ENCODE measurements at regions not wholly inside any gene's neighbourhood (a gene's known extent, or its start where the extent isn't known, plus 50 kb on each side); places are given as distances from the start of the nearest gene placed in this dataset.

DNA sequence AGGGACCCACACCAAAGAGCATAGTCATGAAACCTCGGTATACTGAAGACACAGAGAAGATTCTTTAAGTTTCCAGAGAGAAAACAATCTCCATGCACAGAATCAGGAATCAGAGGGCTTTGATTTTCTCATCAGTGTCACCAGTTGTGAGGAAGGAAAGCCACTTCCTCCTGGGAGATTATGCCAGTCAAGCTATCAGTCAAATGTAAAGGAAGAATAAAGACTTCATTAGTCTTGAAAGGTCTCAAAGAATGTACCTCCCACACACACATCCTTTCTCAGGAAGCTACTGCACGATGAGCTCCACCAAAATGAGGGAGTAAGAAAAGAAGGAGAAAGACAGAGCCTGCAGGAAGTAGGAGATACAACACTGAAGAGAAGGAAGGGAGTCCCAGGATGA, 486.3 kb downstream of the SHQ1 start:
- TF ChIP-seq, protein P1, sequence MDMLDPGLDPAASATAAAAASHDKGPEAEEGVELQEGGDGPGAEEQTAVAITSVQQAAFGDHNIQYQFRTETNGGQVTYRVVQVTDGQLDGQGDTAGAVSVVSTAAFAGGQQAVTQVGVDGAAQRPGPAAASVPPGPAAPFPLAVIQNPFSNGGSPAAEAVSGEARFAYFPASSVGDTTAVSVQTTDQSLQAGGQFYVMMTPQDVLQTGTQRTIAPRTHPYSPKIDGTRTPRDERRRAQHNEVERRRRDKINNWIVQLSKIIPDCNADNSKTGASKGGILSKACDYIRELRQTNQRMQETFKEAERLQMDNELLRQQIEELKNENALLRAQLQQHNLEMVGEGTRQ (IDR thresholded peaks at IDR 0.05; ENCODE audit: low read depth, low read length): no peak
- TF ChIP-seq, protein P2, sequence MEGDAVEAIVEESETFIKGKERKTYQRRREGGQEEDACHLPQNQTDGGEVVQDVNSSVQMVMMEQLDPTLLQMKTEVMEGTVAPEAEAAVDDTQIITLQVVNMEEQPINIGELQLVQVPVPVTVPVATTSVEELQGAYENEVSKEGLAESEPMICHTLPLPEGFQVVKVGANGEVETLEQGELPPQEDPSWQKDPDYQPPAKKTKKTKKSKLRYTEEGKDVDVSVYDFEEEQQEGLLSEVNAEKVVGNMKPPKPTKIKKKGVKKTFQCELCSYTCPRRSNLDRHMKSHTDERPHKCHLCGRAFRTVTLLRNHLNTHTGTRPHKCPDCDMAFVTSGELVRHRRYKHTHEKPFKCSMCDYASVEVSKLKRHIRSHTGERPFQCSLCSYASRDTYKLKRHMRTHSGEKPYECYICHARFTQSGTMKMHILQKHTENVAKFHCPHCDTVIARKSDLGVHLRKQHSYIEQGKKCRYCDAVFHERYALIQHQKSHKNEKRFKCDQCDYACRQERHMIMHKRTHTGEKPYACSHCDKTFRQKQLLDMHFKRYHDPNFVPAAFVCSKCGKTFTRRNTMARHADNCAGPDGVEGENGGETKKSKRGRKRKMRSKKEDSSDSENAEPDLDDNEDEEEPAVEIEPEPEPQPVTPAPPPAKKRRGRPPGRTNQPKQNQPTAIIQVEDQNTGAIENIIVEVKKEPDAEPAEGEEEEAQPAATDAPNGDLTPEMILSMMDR (conservative IDR thresholded peaks at IDR 0.05; ENCODE audit: low read depth, low read length): no peak
- no peak for TF ChIP-seq POLR2A (IDR thresholded peaks at IDR 0.05; ENCODE audit: low read depth, low read length)
- TF ChIP-seq CHD1 (IDR thresholded peaks at IDR 0.05; ENCODE audit: low read depth, low read length): no peak

Measured in IMR-90 (cell line).